KBM-7 (cell line): ENCODE measurements at regions not wholly inside any gene's neighbourhood (a gene's known extent, or its start where the extent isn't known, plus 50 kb on each side); places are given as distances from the start of the nearest gene placed in this dataset.

Experiments used
- DNase-seq: peaks from one replicate; pipeline ENCODE4 v3.0.0-alpha.2; 2015
- in situ Hi-C: fragments of 300-500 bp; cut with MboI; formaldehyde crosslinking; loops from 2 replicates; pipeline ENCODE4 v1.14.3; 2020; ENCODE audit warnings: low sequenced_read_pairs, low pct_unique_long_range_greater_than_20kb, mixed read lengths

DNA sequence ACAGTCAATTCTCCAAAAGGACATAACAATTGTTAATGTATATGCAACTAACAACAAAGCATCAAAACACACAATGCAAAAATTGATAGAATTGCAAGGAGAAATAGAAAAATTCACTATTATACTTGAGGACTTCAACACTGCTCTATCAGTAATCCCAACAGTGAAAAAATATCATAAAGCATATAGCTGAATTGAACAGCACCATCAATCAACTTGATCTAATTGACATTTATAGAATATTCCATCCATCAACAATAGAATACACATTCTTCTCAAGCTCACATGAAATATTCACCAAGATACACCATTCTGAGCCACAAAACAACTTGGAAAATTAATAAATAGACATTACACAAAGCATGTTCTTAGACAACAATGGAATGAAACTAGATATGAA lies 60.1 kb upstream of the ASXL3 start:
- in situ Hi-C loops, result no loop called here
- no peak for DNase-seq

DNA sequence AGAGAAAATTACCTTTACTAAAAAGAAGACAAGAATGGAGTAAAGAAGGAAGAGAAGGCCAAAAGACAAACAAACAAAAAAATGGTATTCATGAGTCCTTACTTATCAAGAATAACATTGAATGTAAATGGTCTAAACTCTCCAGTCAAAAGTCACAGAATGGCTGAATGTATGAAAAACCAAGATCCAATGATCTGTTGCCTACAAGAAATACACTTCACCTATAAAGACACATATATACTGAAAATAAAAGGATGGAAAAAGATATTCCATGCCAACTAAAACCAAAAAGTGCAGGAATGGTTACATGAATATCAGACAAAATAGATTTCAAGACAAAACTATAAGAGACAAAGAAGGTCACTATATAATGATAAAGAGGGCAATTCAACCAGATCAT lies 65.0 kb upstream of the ASXL3 start:
- in situ Hi-C loops, result no loop called here
- no peak for DNase-seq

DNA sequence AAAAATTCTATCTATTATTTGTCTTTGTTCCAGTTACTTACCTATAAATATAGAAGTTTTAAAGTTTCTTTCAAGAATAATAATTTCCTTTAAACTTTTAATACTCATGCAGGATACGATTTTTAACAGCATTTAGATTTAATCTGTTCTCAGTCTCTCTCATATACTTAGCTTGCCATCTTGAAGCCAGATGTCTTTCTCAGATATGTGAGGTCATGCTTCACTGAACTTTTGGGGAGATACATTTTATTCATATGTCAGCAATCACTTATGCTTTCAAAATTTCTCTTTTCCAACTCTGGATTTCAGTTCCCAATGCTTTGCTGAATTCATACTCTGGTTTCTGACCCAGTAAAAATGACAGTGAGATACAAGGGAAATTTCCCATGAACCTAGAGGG lies 66.5 kb upstream of the CCDC178 start:
- in situ Hi-C loops, result no loop called here

DNA sequence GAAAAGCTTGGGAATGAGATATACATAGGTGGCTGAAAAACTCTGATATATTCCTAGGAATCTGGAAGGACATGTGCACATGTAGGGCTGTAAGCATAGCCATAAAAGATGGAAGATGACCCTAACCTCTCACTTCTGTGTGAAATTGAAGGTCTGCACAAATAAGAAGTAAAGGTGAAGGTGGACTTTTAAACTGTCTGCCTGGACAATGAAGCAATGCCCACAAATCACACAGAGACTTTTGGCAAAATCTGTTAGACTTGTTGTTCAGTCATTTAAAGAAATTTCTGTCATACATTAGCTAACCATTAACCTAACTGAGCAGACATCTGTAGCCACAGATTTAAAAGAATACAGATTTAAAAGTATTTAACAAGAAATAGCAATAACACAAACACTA lies 65.3 kb upstream of the CCDC178 start:
- no peak for DNase-seq
- in situ Hi-C loops, result no loop called here

More for the DNA sequence above, 66.5 kb upstream of the CCDC178 start:
- DNase-seq, result no peak

DNA sequence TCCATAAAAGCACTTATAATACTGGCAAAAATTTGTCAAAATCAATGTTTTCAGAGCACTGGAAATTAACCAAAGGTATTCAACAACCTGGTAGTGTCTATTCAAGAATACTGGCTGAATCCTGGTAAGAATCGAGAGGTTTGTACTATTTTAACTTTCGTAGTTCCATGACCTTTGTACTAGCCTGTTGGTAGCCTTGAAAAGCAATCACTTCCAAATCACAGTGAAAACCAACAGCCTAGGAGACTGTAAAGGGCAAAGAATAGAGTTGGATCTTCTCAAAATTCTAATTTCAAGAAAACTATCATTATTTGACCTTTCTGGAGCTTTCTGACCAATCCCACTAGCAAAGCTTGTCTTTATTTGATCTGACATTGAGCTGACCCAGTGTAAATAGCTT lies 64.8 kb upstream of the CCDC178 start:
- no peak for DNase-seq
- in situ Hi-C loops, result no loop called here

DNA sequence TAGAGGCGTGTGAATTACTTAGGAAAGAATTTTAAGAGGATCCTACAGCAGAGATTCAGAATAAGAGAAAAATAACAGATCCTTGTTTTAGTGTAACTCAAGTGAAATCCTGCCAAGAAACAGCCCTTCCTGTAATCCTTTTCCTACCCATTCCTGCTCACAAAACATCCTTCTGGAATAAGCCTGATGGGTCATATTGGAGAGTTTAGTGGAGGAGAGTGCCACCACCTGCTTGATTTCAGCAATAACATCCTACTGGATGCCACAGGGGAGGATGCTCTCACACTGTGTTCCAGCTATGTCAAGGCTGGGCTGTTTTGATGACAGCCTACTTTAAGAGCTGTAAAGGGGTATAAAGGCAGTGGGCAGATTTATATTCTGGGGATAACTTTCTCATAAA lies 54.8 kb upstream of the CCDC178 start:
- DNase-seq, result peak; percentile 27

More for the DNA sequence above, 54.8 kb upstream of the CCDC178 start:
- in situ Hi-C loops, result no loop called here
